Uterus (tissue), 2 donors: ENCODE measurements at regions not wholly inside any gene's neighbourhood (a gene's known extent, or its start where the extent isn't known, plus 50 kb on each side); places are given as distances from the start of the nearest gene placed in this dataset.

Experiments
- CTCF ChIP-seq, 4 experiments: fragments of 200-600 bp in 2 of 4; fragments of 450-650 bp in 2 of 4; sonication (generic) in 2 of 4; IDR thresholded peaks; one replicate each; pipeline ENCODE4 v1.5.1; 2016 to 2019; ENCODE audit warnings: antibody characterized with exemption in 4 of 4, mild to moderate bottlenecking in 2 of 4, moderate library complexity in 1 of 4
- POLR2A ChIP-seq, 2 donors: fragments of 450-650 bp; IDR thresholded peaks; one replicate each; pipeline ENCODE4 v1.6.1; 2016; ENCODE audit warnings: antibody characterized with exemption in 2 of 2, mild to moderate bottlenecking in 1 of 2, moderate library complexity in 1 of 2

- TF ChIP-seq CTCF (IDR thresholded peaks at IDR 0.05) (no peak), POLR2A (IDR thresholded peaks at IDR 0.05) (no peak)
Measured at GRCh38 chr9:28810388-28811075, 1237.3 kb upstream of the C9orf72 start.
